Lower leg skin (tissue), 3 donors: ENCODE measurements at regions not wholly inside any gene's neighbourhood (a gene's known extent, or its start where the extent isn't known, plus 50 kb on each side); places are given as distances from the start of the nearest gene placed in this dataset.

ENCODE experiments used
- POLR2A ChIP-seq, 2 donors: fragments of 450-650 bp; IDR thresholded peaks; one replicate each; pipeline ENCODE4 v1.6.1; 2016 to 2017; ENCODE audit warnings: antibody characterized with exemption in 2 of 2, mild to moderate bottlenecking in 1 of 2, moderate library complexity in 1 of 2
- TF ChIP-seq, protein P1 (sequence below), 3 donors: fragments of 450-650 bp; IDR thresholded peaks; one replicate each; pipeline ENCODE4 v1.5.1; 2016; ENCODE audit warnings: antibody characterized with exemption in 3 of 3, mild to moderate bottlenecking in 3 of 3, moderate library complexity in 2 of 3

DNA sequence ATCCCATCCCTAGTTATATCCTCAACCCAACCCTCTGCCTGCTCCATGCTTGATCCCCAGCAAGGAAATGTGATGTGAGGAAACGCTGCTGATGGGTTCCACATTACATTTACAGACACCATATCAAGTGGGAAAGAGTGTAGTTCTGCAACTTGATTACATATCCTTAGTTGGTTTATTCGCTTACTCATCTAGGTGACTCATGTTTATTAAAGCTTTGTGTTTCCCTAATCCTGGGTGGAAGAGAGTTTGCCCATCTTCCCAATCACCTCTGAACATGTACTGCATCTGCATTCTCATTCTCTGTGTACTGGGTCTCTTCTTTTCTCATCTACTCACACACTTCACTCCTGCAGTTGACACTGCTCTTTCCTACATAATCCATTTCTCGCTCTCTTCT lies 91.7 kb upstream of the PDZRN3 start:
- no peak for TF ChIP-seq POLR2A (IDR thresholded peaks at IDR 0.05)
- TF ChIP-seq, protein P1, sequence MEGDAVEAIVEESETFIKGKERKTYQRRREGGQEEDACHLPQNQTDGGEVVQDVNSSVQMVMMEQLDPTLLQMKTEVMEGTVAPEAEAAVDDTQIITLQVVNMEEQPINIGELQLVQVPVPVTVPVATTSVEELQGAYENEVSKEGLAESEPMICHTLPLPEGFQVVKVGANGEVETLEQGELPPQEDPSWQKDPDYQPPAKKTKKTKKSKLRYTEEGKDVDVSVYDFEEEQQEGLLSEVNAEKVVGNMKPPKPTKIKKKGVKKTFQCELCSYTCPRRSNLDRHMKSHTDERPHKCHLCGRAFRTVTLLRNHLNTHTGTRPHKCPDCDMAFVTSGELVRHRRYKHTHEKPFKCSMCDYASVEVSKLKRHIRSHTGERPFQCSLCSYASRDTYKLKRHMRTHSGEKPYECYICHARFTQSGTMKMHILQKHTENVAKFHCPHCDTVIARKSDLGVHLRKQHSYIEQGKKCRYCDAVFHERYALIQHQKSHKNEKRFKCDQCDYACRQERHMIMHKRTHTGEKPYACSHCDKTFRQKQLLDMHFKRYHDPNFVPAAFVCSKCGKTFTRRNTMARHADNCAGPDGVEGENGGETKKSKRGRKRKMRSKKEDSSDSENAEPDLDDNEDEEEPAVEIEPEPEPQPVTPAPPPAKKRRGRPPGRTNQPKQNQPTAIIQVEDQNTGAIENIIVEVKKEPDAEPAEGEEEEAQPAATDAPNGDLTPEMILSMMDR (IDR thresholded peaks at IDR 0.05) = no peak
